Mesenchymal stem cell (in vitro differentiated cells and primary cell): ENCODE measurements at regions not wholly inside any gene's neighbourhood (a gene's known extent, or its start where the extent isn't known, plus 50 kb on each side); places are given as distances from the start of the nearest gene placed in this dataset.

Experiments used
- DNase-seq: peaks from one replicate; pipeline ENCODE4 v3.0.0-alpha.2; 2013
- H2AFZ ChIP-seq: one replicate; pipeline ENCODE4 v1.6.1; 2013; ENCODE audit warnings: low read depth, mild to moderate bottlenecking, control low read depth, inconsistent platforms, low read length, moderate library complexity
- H2AK5ac ChIP-seq: 2 replicates; pipeline ENCODE4 v1.6.1; 2013; ENCODE audit warnings: low read length, moderate library complexity, mild to moderate bottlenecking, inconsistent platforms; ENCODE audit not compliant: severe bottlenecking
- H2BK120ac ChIP-seq: one replicate; pipeline ENCODE4 v1.6.1; 2013; ENCODE audit warnings: low read depth, mild to moderate bottlenecking, inconsistent platforms, low read length, moderate library complexity
- H2BK12ac ChIP-seq, 2 experiments: one replicate each; pipeline ENCODE4 v1.6.1; 2013; ENCODE audit warnings: inconsistent platforms in 2 of 2, low read length in 2 of 2, mild to moderate bottlenecking in 2 of 2, moderate library complexity in 2 of 2, control low read depth in 1 of 2
- H2BK15ac ChIP-seq: one replicate; pipeline ENCODE4 v1.6.1; 2013; ENCODE audit warnings: mild to moderate bottlenecking, low read depth, inconsistent platforms; ENCODE audit not compliant: poor library complexity, severe bottlenecking
- H2BK5ac ChIP-seq: 2 replicates; pipeline ENCODE4 v1.6.1; 2013; ENCODE audit warnings: low read depth, mild to moderate bottlenecking, low read length, control low read depth, inconsistent platforms; ENCODE audit not compliant: poor library complexity, severe bottlenecking
- H3K14ac ChIP-seq, 2 experiments: one replicate each; pipeline ENCODE4 v1.6.1; 2013; ENCODE audit warnings: inconsistent platforms in 2 of 2, low read length in 2 of 2, control low read depth in 1 of 2, mild to moderate bottlenecking in 1 of 2, moderate library complexity in 1 of 2
- H3K18ac ChIP-seq, 2 experiments: one replicate each; pipeline ENCODE4 v1.6.1; 2013; ENCODE audit warnings: inconsistent platforms in 2 of 2, low read length in 2 of 2, control low read depth in 1 of 2, low read depth in 1 of 2, mild to moderate bottlenecking in 1 of 2
- H3K23ac ChIP-seq, 2 experiments: one replicate each; pipeline ENCODE4 v1.6.1; 2013; ENCODE audit warnings: inconsistent platforms in 2 of 2, low read length in 2 of 2, mild to moderate bottlenecking in 2 of 2, moderate library complexity in 2 of 2, control low read depth in 1 of 2
- H3K27ac ChIP-seq: 2 replicates; pipeline ENCODE4 v1.5.1; 2013; ENCODE audit warnings: mild to moderate bottlenecking, moderate library complexity, low read length, control low read depth, inconsistent platforms; ENCODE audit not compliant: poor library complexity, severe bottlenecking
- H3K27me3 ChIP-seq, 2 experiments: 2 replicates each; pipeline versions ENCODE4 v1.6.1 to v1.7.0; 2013; ENCODE audit warnings: low read length in 2 of 2, mild to moderate bottlenecking in 2 of 2, moderate library complexity in 2 of 2, control low read depth in 1 of 2, inconsistent platforms in 1 of 2; ENCODE audit not compliant: control insufficient read depth in 1 of 2, insufficient read depth in 1 of 2
- H3K36me3 ChIP-seq, 2 experiments: 2 replicates each; pipeline versions ENCODE4 v1.6.1 to v1.7.0; 2013; ENCODE audit warnings: low read length in 2 of 2, control low read depth in 1 of 2, inconsistent platforms in 1 of 2, low read depth in 1 of 2, mild to moderate bottlenecking in 1 of 2; ENCODE audit not compliant: insufficient read depth in 2 of 2, control insufficient read depth in 1 of 2
- H3K4ac ChIP-seq, 2 experiments: one replicate each; pipeline ENCODE4 v1.6.1; 2013; ENCODE audit warnings: inconsistent platforms in 2 of 2, low read length in 2 of 2, mild to moderate bottlenecking in 2 of 2, moderate library complexity in 2 of 2, control low read depth in 1 of 2, low read depth in 1 of 2
- H3K4me1 ChIP-seq: 2 replicates; pipeline ENCODE4 v1.6.1; 2013; ENCODE audit warnings: low read depth, low read length, control low read depth; ENCODE audit not compliant: control insufficient read depth, insufficient read depth
- H3K4me2 ChIP-seq: 2 replicates; pipeline ENCODE4 v1.6.1; 2013; ENCODE audit warnings: low read length, mild to moderate bottlenecking, inconsistent platforms; ENCODE audit not compliant: poor library complexity, severe bottlenecking
- H3K4me3 ChIP-seq, 2 experiments: 2 replicates each; pipeline versions ENCODE4 v1.5.1 to v1.7.0; 2013; ENCODE audit warnings: low read length in 2 of 2, mild to moderate bottlenecking in 2 of 2, control low read depth in 1 of 2, low read depth in 1 of 2; ENCODE audit not compliant: insufficient read depth in 1 of 2
- H3K79me1 ChIP-seq: replicated peaks from 2 replicates; pipeline ENCODE4 v1.6.1; 2013; ENCODE audit warnings: mild to moderate bottlenecking, control low read depth, low read length, inconsistent platforms; ENCODE audit not compliant: poor library complexity, severe bottlenecking
- H3K9ac ChIP-seq: 2 replicates; pipeline ENCODE4 v1.7.0; 2013; ENCODE audit warnings: mild to moderate bottlenecking, low read length, moderate library complexity
- H3K9me3 ChIP-seq: 2 replicates; pipeline ENCODE4 v1.7.0; 2013; ENCODE audit warnings: mild to moderate bottlenecking, low read length; ENCODE audit not compliant: control insufficient read depth
- H4K8ac ChIP-seq: one replicate; pipeline ENCODE4 v1.6.1; 2013; ENCODE audit warnings: inconsistent platforms, mild to moderate bottlenecking, low read length, moderate library complexity
- H4K91ac ChIP-seq: one replicate; pipeline ENCODE4 v1.6.1; 2013; ENCODE audit warnings: mild to moderate bottlenecking, low read length, inconsistent platforms
- WGBS: methylation state at CpG from one replicate; pipeline ENCODE4 v1.1.7; 2013; ENCODE audit warnings: mixed read lengths; 5-methylcytosine and 5-hydroxymethylcytosine counted together

DNA sequence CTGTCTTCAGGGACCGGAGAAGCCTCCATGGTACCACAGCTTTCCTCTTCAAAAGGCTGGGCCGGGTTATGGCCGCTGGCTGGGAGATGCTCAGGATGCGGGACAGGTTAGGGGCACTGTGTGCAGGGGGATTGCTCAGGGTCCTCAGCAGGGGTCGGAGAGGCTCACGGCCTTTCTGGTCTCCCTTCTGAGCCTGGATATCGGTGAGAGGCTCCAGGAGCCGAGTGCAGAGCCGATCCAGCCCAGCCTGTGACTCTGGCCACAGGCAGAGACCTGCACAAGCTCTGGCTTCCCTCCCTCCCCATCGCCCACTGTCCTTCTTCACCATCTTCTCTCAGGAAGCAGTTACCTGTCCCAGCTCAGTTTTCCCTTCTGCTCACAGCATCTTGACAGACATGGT lies 306.0 kb downstream of the ZNF536 start:
- Histone ChIP-seq H3K27ac (no peak overlapping the region), H3K79me1 (no peaks in the 10 kb centered on the region), H2BK5ac (no peak overlapping the region), H3K23ac (no peak overlapping the region), H3K4me2 (no peak overlapping the region), H3K14ac (no peak overlapping the region), H2AFZ (no peak overlapping the region), H3K36me3 (no peaks in the 10 kb centered on the region), H3K4me1 (no peaks in the 10 kb centered on the region), H3K18ac (no peak overlapping the region), H4K8ac (no peak overlapping the region), H3K4ac (no peak overlapping the region), H3K9me3 (no peaks in the 10 kb centered on the region), H2AK5ac (no peak overlapping the region), H3K9ac (no peak overlapping the region), H3K27me3 (peaks cover 9 to 63% of the 10 kb centered on the region in 2 experiments), H2BK15ac (no peak overlapping the region), H2BK120ac (no peak overlapping the region), H2BK12ac (no peak overlapping the region), H3K4me3 (no peak overlapping the region), H4K91ac (no peak overlapping the region)
- 81% methylated on average over 10 of the region's 10 CpGs for WGBS
- DNase-seq: no peak

DNA sequence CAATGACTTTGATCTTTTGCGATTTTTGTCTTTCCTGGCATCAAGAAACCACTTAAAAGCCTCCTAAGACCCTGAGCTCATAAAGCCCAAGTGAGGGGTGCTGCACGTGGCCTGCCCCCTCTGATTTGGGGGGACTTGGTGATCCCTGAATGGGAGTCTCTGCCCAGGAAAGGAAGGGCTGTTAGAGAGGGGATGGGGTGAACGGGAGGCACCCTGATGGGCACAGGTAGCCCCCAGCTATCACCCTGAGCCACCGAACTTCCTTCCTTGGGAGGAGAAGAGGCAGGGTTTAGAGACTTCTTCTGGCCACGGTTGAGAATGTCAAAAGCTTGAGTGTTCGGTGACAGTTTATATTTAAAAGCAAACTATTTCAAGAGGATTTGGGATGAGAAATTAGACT lies 305.5 kb downstream of the ZNF536 start:
- Histone ChIP-seq H3K4me1 (no peaks in the 10 kb centered on the region), H2BK120ac (no peak overlapping the region), H3K14ac (no peak overlapping the region), H3K18ac (no peak overlapping the region), H3K27ac (no peak overlapping the region), H2BK5ac (no peak overlapping the region), H4K8ac (no peak overlapping the region), H2AFZ (no peak overlapping the region), H3K79me1 (no peaks in the 10 kb centered on the region), H2BK15ac (no peak overlapping the region), H3K27me3 (peaks cover 9 to 68% of the 10 kb centered on the region in 2 experiments), H4K91ac (no peak overlapping the region), H3K4me2 (no peak overlapping the region), H3K4me3 (no peak overlapping the region), H3K9ac (no peak overlapping the region), H3K23ac (no peak overlapping the region), H2AK5ac (no peak overlapping the region), H2BK12ac (no peak overlapping the region), H3K36me3 (no peaks in the 10 kb centered on the region), H3K9me3 (no peaks in the 10 kb centered on the region), H3K4ac (no peak overlapping the region)
- DNase-seq: no peak
- WGBS: 85% methylated on average over 5 of the region's 6 CpGs

DNA sequence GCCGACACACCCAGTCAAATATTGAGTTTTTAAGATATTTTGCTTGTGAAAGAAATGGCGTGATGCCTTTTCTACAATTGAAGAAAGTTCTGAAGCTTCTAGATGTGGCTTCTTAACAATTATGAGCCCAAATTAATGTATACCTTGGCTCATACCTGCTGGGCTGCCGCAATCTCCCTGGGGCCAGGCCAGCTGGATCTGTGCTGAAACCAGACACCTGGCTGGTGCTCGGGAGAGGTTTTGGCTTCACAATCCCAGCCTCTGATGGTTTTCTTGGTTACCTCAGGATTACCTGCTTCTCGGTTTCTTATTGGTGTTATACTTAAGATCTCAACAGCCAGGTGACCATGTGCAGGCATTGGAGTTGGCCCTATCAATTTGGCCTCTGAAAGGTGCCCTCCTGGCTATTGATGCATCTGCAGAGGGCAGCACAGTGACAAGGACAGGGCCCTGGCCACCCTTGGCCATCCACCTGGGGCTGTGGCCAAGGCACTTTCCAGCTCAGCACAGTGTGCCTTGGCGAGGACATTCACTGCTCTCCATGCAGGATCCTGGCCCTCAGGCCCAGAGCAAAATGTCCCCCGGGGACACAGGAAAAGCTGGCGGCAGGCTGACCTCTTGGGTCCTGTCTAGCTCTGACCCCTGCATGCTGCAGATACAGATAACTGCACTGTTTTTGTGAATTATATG lies 305.0 kb downstream of the ZNF536 start:
- Histone ChIP-seq H3K4me3 (no peak overlapping the region), H2AFZ (no peak overlapping the region), H3K79me1 (no peaks in the 10 kb centered on the region), H3K27ac (no peak overlapping the region), H3K27me3 (peaks cover 9 to 73% of the 10 kb centered on the region in 2 experiments), H3K36me3 (no peaks in the 10 kb centered on the region), H3K4me2 (no peak overlapping the region), H3K4ac (no peak overlapping the region), H4K91ac (no peak overlapping the region), H3K9me3 (no peaks in the 10 kb centered on the region), H3K18ac (no peak overlapping the region), H2BK120ac (no peak overlapping the region), H2BK15ac (no peak overlapping the region), H4K8ac (no peak overlapping the region), H2BK12ac (no peak overlapping the region), H2AK5ac (no peak overlapping the region), H3K4me1 (no peaks in the 10 kb centered on the region), H3K9ac (no peak overlapping the region), H3K23ac (no peak overlapping the region), H3K14ac (no peak overlapping the region), H2BK5ac (no peak overlapping the region)
- no peak for DNase-seq
- WGBS: 77% methylated on average over 8 of the region's 8 CpGs

- no peak for DNase-seq
- Histone ChIP-seq H3K14ac (no peak overlapping the region), H2BK5ac (no peak overlapping the region), H3K9ac (no peak overlapping the region), H2BK12ac (no peak overlapping the region), H4K91ac (no peak overlapping the region), H2BK15ac (no peak overlapping the region), H2BK120ac (no peak overlapping the region), H3K4me3 (no peak overlapping the region), H3K36me3 (no peaks in the 10 kb centered on the region), H3K27ac (no peak overlapping the region), H2AFZ (no peak overlapping the region), H4K8ac (no peak overlapping the region), H3K4me2 (no peak overlapping the region), H3K4ac (no peak overlapping the region), H2AK5ac (no peak overlapping the region), H3K79me1 (no peaks in the 10 kb centered on the region), H3K4me1 (no peaks in the 10 kb centered on the region), H3K18ac (no peak overlapping the region), H3K27me3 (peaks cover 7 to 77% of the 10 kb centered on the region in 2 experiments), H3K9me3 (no peaks in the 10 kb centered on the region), H3K23ac (no peak overlapping the region)
- 74% methylated on average over 7 of the region's 7 CpGs for WGBS
Measured at GRCh38 chr19:30675086-30675485, 302.9 kb downstream of the ZNF536 start.
